ENCODE measurements at regions not wholly inside any gene's neighbourhood (a gene's known extent, or its start where the extent isn't known, plus 50 kb on each side); places are given as distances from the start of the nearest gene placed in this dataset.

DNA sequence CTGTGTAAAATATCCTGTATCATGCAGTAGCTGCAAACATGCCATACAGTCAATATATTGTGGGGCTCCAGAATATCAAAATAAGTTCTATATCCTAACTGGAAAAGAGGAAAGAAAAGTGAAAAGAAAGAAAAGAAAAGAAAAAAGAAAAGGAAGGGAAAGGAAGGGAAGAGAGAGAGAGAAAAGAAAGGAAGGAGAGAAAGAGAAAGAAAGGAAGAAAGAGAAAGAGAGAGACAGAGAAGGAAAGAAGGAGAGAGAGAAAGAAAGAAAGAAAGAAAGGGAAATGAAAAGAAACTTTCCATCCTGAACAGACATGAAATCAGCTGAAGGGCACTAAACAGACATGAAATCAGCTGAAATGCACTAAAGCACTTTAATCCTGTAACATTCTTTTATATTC, 288.4 kb upstream of the NCKAP5 start:
- DNase-seq (no peak), ATAC-seq (ENCODE audit: low read depth) (no peak)
- ChIA-PET POLR2A (ENCODE audit: unreplicated experiment) (no interaction called here), CTCF (no interaction called here)
- in situ Hi-C loops (cut with MboI; ENCODE audit: low sequenced_read_pairs), result no loop called here
- Histone ChIP-seq H2AK5ac (ENCODE audit: low read depth, low read length) (no peak overlapping the region), H3K56ac (ENCODE audit: extremely low read depth, insufficient read depth, low read length) (no peak overlapping the region), H3K79me1 (ENCODE audit: low read depth in 1 of 2, low read length in 2 of 2) (no peaks in the 10 kb centered on the region), H3K18ac (ENCODE audit: low read depth, low read length) (no peak overlapping the region), H3K23ac (ENCODE audit: low read depth, low read length) (no peak overlapping the region), H2BK120ac (ENCODE audit: low read depth, low read length) (no peak overlapping the region), H2BK15ac (ENCODE audit: low read depth, low read length) (no peak overlapping the region), H3K4ac (ENCODE audit: low read depth, low read length) (no peak overlapping the region), H3K4me1 (ENCODE audit: control insufficient read depth, insufficient read depth, low read length) (no peaks in the 10 kb centered on the region), H4K5ac (ENCODE audit: low read depth, low read length) (no peak overlapping the region), H3K4me3 (ENCODE audit: insufficient read depth, low read depth, low read length) (no peak overlapping the region), H3K4me2 (ENCODE audit: low read depth, low read length) (no peak overlapping the region), H3K9me3 (ENCODE audit: control insufficient read depth, insufficient read depth, low read length) (no peaks in the 10 kb centered on the region), H2BK20ac (ENCODE audit: low read depth, low read length) (no peak overlapping the region), H4K91ac (ENCODE audit: insufficient read depth, low read depth, low read length) (no peak overlapping the region), H2AFZ (replicated peaks; ENCODE audit: low read length, poor library complexity) (no peak overlapping the region), H3K14ac (replicated peaks; ENCODE audit: low read depth, low read length) (no peak overlapping the region), H3K27me3 (ENCODE audit: control insufficient read depth, insufficient read depth, low read length) (peaks cover 2% of the 10 kb centered on the region; the same call in 1 of the 2 replicates), H3K36me3 (ENCODE audit: control insufficient read depth, insufficient read depth, low read length) (no peaks in the 10 kb centered on the region), H3K9me1 (ENCODE audit: insufficient read depth, low read length) (no peaks in the 10 kb centered on the region), H4K20me1 (ENCODE audit: insufficient read depth, low read length) (no peaks in the 10 kb centered on the region), H3K27ac (ENCODE audit: insufficient read depth, low read length) (no peak overlapping the region), H3K9ac (ENCODE audit: low read depth, low read length) (no peak overlapping the region), H2AK9ac (replicated peaks; ENCODE audit: low read depth, low read length, poor library complexity) (no peak overlapping the region), H4K8ac (ENCODE audit: low read depth in 2 of 2, low read length in 2 of 2) (no peak overlapping the region), H2BK5ac (ENCODE audit: low read depth, low read length, poor library complexity, severe bottlenecking) (no peak overlapping the region)
- intact Hi-C loops (cut with micrococcal nuclease), result no loop called here
- dilution Hi-C loops (cut with HindIII; ENCODE audit: low sequenced_read_pairs, unreplicated experiment), result no loop called here
- no TSS peak for BruUV-seq (replicated peaks)
- TF ChIP-seq RCOR1 (IDR thresholded peaks at IDR 0.05; ENCODE audit: insufficient replicate concordance, low read length), result no peak
- no peak for TF ChIP-seq MXI1 (IDR thresholded peaks at IDR 0.05; ENCODE audit: borderline replicate concordance, low read depth, low read length)
